ENCODE measurements at regions not wholly inside any gene's neighbourhood (a gene's known extent, or its start where the extent isn't known, plus 50 kb on each side); places are given as distances from the start of the nearest gene placed in this dataset.

DNA sequence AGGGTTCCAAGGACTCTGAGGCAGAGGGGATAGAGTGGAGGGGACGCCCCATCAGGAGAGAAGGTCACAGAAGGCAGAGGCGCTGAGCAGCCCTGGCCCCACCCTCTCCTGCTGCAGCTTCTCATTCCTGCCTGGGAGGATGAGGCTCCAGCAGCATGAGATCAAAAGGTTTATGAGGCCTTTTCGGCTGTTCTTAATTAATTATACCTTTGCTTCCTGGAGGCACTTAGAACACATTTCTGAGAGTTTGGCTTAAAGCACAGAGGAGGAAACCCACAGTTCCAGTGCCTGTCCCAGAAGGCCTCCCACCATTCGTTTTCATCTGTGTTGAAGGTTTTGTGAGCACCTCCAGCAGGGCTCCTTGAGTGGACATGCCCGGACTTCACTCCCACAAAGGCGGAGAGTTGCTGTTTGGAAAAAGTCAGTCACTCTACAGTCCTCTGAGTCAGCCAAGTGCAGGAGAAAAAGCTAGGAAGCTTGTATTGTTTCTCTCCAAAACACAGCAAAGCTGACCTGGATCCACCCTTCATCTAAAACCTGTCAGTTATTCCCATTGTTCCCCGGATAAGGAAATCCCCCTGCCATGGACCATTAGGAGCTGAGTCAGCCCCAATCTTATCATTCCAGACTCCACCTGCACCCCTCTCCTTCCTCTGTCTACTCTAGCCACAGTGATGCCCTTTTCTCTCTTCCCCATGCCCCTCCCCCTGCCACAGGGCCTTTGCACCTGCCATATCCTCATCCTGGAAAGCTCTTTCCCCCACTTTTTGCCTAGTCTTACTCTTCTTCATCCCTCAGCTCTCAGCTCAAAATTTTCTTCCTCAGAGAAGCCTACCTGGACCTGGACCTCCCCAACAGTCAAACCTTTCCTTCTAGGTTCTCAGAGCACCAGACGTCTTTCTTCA, 276.8 kb downstream of the FBXW7 start:
- H3K4me3 Mint-ChIP-seq = peak overlapping the region in 5 of 8 donors; percentile 3 to 69 (median 54)
- H3K9me3 ChIP-seq (ENCODE audit: control insufficient read depth in 1 of 2, low read length in 2 of 2) = no peaks in the 10 kb centered on the region
- H3K4me1 Mint-ChIP-seq = peaks cover 0 to 16% (median 7%) of the 10 kb centered on the region in 4 donors
- intact Hi-C loops (cut with micrococcal nuclease) = loop anchor here (5.0 kb wide), 1 partner anchor 73 kb away; no protein-coding TSS in a partner anchor
- H3K27ac Mint-ChIP-seq = peak overlapping the region in 2 of 7 donors; percentile 38 to 82
- H3K9me3 Mint-ChIP-seq = peaks cover 0 to 3% (median 0%) of the 10 kb centered on the region in 8 donors
- no peaks in the 10 kb centered on the region for H3K27me3 ChIP-seq (ENCODE audit: insufficient read depth, low read length)
- ChIA-PET CTCF (ENCODE audit: partially characterized antibody) (interaction anchor here (1.2 kb wide), 1 partner anchor 10 kb away, joined by 3 read pairs; no protein-coding TSS in a partner anchor), POLR2A (ENCODE audit: partially characterized antibody) (interaction anchor here (0.7 to 5.6 kb wide), 2 partner anchors 12 to 158 kb away, joined by 4 to 55 read pairs; no protein-coding TSS in a partner anchor)
- peaks cover 50% of the 10 kb centered on the region for H3K4me1 ChIP-seq (ENCODE audit: insufficient read depth, low read length)
- no peak overlapping the region for H3K4me3 ChIP-seq (ENCODE audit: low read length in 2 of 2)
- no peaks in the 10 kb centered on the region for H3K36me3 ChIP-seq (ENCODE audit: insufficient read depth, low read length)
- no peaks in the 10 kb centered on the region for H3K27me3 Mint-ChIP-seq
- DNase-seq = no peak
- H3K36me3 Mint-ChIP-seq = peaks cover 1 to 2% of the 10 kb centered on the region in 2 donors
- no peak overlapping the region for H3K27ac ChIP-seq (ENCODE audit: low read depth, low read length)

DNA sequence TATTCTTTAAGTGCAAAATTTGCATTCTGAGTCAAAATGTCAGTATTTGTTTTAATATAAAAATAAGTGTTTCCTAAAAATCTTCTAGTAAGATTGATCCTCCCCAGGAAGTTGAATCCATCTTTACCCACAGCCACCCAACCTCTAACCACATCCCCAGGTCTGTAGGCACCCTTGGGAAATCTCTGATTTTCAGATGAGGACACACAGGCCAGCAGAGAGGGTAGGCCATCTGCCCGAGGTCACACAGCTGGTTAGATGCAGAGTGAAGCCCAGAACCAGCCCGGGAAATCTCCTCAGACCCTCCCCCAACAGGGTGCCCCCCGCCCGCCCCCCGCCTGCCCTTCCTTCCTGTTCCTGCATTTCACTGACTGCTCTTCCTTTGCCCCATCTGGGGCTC, 277.5 kb downstream of the FBXW7 start:
- H3K27me3 ChIP-seq (ENCODE audit: insufficient read depth, low read length) = no peaks in the 10 kb centered on the region
- no peak overlapping the region for H3K27ac ChIP-seq (ENCODE audit: low read depth, low read length)
- peaks cover 50% of the 10 kb centered on the region for H3K4me1 ChIP-seq (ENCODE audit: insufficient read depth, low read length)
- H3K27ac Mint-ChIP-seq = peak overlapping the region in 1 of 7 donors; percentile 68
- peaks cover 0 to 1% of the 10 kb centered on the region in 2 donors for H3K36me3 Mint-ChIP-seq
- intact Hi-C loops (cut with micrococcal nuclease) = loop anchor here (5.0 kb wide), 1 partner anchor 74 kb away; no protein-coding TSS in a partner anchor
- peak overlapping the region in 2 of 8 donors; percentile 68 to 69 for H3K4me3 Mint-ChIP-seq
- H3K4me3 ChIP-seq (ENCODE audit: low read length in 2 of 2) = no peak overlapping the region
- H3K9me3 ChIP-seq (ENCODE audit: control insufficient read depth in 1 of 2, low read length in 2 of 2) = no peaks in the 10 kb centered on the region
- DNase-seq = no peak
- H3K27me3 Mint-ChIP-seq = no peaks in the 10 kb centered on the region
- ChIA-PET CTCF (ENCODE audit: partially characterized antibody) (interaction anchor here (1.2 kb wide), 1 partner anchor 10 kb away, joined by 3 read pairs; no protein-coding TSS in a partner anchor), POLR2A (ENCODE audit: partially characterized antibody) (interaction anchor here (5.6 kb wide), 1 partner anchor 158 kb away, joined by 55 read pairs; no protein-coding TSS in a partner anchor)
- H3K9me3 Mint-ChIP-seq = peaks cover 0 to 3% (median 0%) of the 10 kb centered on the region in 8 donors
- H3K4me1 Mint-ChIP-seq = peaks cover 0 to 16% (median 7%) of the 10 kb centered on the region in 4 donors
- H3K36me3 ChIP-seq (ENCODE audit: insufficient read depth, low read length) = no peaks in the 10 kb centered on the region

DNA sequence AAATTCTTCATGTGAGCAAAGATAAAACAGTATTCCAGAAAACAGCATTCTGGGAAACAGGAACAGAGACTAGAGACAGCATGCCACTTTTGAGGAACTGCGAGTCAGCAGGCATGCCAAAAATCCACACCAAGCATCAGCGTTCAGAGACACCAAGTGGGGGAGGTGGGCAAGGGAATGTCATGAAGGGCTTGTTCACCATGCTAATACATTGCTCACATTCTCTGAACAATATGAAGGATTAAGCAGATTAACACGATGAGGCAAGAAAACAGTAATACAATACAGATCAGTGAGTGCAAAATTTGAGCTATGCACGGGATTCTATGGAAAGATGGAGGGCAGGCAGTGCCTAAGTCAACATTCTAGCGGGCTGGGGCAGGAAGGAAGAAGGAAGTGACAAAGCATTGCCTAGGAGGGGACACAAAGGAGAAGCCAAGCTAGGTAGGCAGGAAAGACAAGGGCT, 278.3 kb downstream of the FBXW7 start:
- Mint-ChIP-seq H3K4me3 (no peak overlapping the region), H3K36me3 (peaks cover 0 to 1% of the 10 kb centered on the region in 2 donors), H3K27ac (no peak overlapping the region), H3K9me3 (peaks cover 0 to 3% (median 0%) of the 10 kb centered on the region in 8 donors), H3K27me3 (no peaks in the 10 kb centered on the region), H3K4me1 (peaks cover 0 to 19% (median 10%) of the 10 kb centered on the region in 4 donors)
- no peak for DNase-seq
- Histone ChIP-seq H3K27me3 (ENCODE audit: insufficient read depth, low read length) (no peaks in the 10 kb centered on the region), H3K4me3 (ENCODE audit: low read length in 2 of 2) (no peak overlapping the region), H3K4me1 (ENCODE audit: insufficient read depth, low read length) (peaks cover 50% of the 10 kb centered on the region), H3K9me3 (ENCODE audit: control insufficient read depth in 1 of 2, low read length in 2 of 2) (no peaks in the 10 kb centered on the region), H3K36me3 (ENCODE audit: insufficient read depth, low read length) (no peaks in the 10 kb centered on the region), H3K27ac (ENCODE audit: low read depth, low read length) (no peak overlapping the region)
- CTCF ChIA-PET (ENCODE audit: partially characterized antibody) = interaction anchor here (1.0 kb wide), 1 partner anchor 157 kb away, joined by 3 read pairs; no protein-coding TSS in a partner anchor
- intact Hi-C loops (cut with micrococcal nuclease) = loop anchor here (5.0 kb wide), 1 partner anchor 75 kb away; no protein-coding TSS in a partner anchor
- POLR2A ChIA-PET (ENCODE audit: partially characterized antibody) = interaction anchor here (0.9 to 5.6 kb wide), 3 partner anchors 14 to 178 kb away, joined by 3 to 55 read pairs (median 4); no protein-coding TSS in a partner anchor

DNA sequence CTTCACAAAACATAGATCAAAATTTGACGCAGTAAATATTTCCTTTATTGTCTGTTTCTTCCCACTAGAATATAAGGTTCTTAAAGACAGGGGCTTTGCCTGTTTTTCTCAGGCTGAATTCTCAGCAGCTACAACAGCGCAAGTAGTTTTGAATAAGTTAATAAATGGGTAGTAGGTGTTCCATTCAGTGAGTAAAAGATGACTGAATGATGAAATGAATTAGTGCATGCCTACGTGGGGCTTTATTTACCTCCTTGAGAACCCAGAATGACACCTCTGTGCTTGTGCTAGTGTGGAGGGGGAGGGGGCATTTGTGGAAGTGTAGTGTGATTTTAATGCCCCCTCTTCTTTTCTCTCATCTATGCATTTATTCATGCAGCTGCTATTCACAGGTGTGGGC, 278.9 kb downstream of the FBXW7 start:
- Mint-ChIP-seq H3K27ac (no peak overlapping the region), H3K27me3 (no peaks in the 10 kb centered on the region), H3K4me1 (peaks cover 0 to 19% (median 10%) of the 10 kb centered on the region in 4 donors), H3K4me3 (no peak overlapping the region), H3K36me3 (peaks cover 0 to 1% of the 10 kb centered on the region in 2 donors), H3K9me3 (peaks cover 0 to 5% (median 0%) of the 10 kb centered on the region in 8 donors)
- CTCF ChIA-PET (ENCODE audit: partially characterized antibody) = interaction anchor here (1.0 to 2.3 kb wide), 2 partner anchors 71 to 156 kb away, joined by 3 to 6 read pairs; no protein-coding TSS in a partner anchor
- no peak for DNase-seq
- intact Hi-C loops (cut with micrococcal nuclease) = loop anchor here (5.0 kb wide), 1 partner anchor 75 kb away; no protein-coding TSS in a partner anchor
- POLR2A ChIA-PET (ENCODE audit: partially characterized antibody) = interaction anchor here (1.1 to 5.6 kb wide), 4 partner anchors 8 to 178 kb away, joined by 4 to 55 read pairs (median 22); no protein-coding TSS in a partner anchor
- no peaks in the 10 kb centered on the region for H3K36me3 ChIP-seq (ENCODE audit: insufficient read depth, low read length)
- H3K27me3 ChIP-seq (ENCODE audit: insufficient read depth, low read length) = no peaks in the 10 kb centered on the region
- no peaks in the 10 kb centered on the region for H3K9me3 ChIP-seq (ENCODE audit: control insufficient read depth in 1 of 2, low read length in 2 of 2)
- H3K27ac ChIP-seq (ENCODE audit: low read depth, low read length) = no peak overlapping the region
- peaks cover 50% of the 10 kb centered on the region for H3K4me1 ChIP-seq (ENCODE audit: insufficient read depth, low read length)
- H3K4me3 ChIP-seq (ENCODE audit: low read length in 2 of 2) = no peak overlapping the region

DNA sequence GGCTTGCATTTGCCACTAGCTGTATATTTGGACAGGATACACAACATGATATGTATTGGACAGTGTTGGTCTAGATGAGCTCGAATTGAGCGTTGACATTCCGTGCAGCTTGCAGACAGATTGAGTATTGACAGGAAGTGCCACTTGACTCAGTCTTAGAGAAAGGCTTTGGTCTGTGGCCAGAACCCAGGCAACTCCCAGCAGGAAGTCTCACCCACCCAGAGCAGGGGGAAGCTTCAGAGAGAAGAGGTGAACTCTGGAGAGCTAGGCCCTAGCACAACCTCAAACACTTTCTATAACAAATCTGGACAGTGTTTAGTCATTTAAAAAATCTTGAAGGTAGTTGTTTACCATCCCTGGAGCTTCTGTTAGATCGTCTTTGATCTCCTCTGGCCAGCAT, 280.5 kb downstream of the FBXW7 start:
- peaks cover 0 to 19% (median 13%) of the 10 kb centered on the region in 4 donors for H3K4me1 Mint-ChIP-seq
- DNase-seq = peak; percentile 54 to 74 (median 60)
- Histone ChIP-seq H3K4me3 (ENCODE audit: low read length in 2 of 2) (no peak overlapping the region), H3K36me3 (ENCODE audit: insufficient read depth, low read length) (no peaks in the 10 kb centered on the region), H3K4me1 (ENCODE audit: insufficient read depth, low read length) (peaks cover 50% of the 10 kb centered on the region), H3K9me3 (ENCODE audit: control insufficient read depth in 1 of 2, low read length in 2 of 2) (no peaks in the 10 kb centered on the region), H3K27me3 (ENCODE audit: insufficient read depth, low read length) (no peaks in the 10 kb centered on the region), H3K27ac (ENCODE audit: low read depth, low read length) (no peak overlapping the region)
- H3K27me3 Mint-ChIP-seq = no peaks in the 10 kb centered on the region
- POLR2A ChIA-PET (ENCODE audit: partially characterized antibody) = interaction anchor here (0.6 to 5.6 kb wide), 21 partner anchors 10 to 650 kb away, joined by 3 to 55 read pairs (median 5); no protein-coding TSS in a partner anchor
- intact Hi-C loops (cut with micrococcal nuclease) = loop anchor here (2.0 to 5.0 kb wide), 2 partner anchors 77 to 155 kb away; no protein-coding TSS in a partner anchor
- peaks cover 0 to 7% (median 0%) of the 10 kb centered on the region in 8 donors for H3K9me3 Mint-ChIP-seq
- no peak overlapping the region for H3K4me3 Mint-ChIP-seq
- CTCF ChIA-PET (ENCODE audit: partially characterized antibody) = interaction anchor here (0.8 to 2.3 kb wide), 8 partner anchors 8 to 192 kb away, joined by 3 to 9 read pairs (median 4); no protein-coding TSS in a partner anchor
- H3K36me3 Mint-ChIP-seq = no peaks in the 10 kb centered on the region
- H3K27ac Mint-ChIP-seq = no peak overlapping the region

GRCh38 chr4:152248347-152248746, 287.5 kb downstream of the FBXW7 start:
- Mint-ChIP-seq H3K4me1 (peaks cover 26 to 57% (median 38%) of the 10 kb centered on the region in 4 donors), H3K36me3 (no peaks in the 10 kb centered on the region), H3K9me3 (peaks cover 0 to 5% (median 0%) of the 10 kb centered on the region in 8 donors), H3K27me3 (no peaks in the 10 kb centered on the region), H3K4me3 (no peak overlapping the region), H3K27ac (no peak overlapping the region)
- DNase-seq = no peak
- H3K9me3 ChIP-seq (ENCODE audit: control insufficient read depth in 1 of 2, low read length in 2 of 2) = no peaks in the 10 kb centered on the region
- H3K27me3 ChIP-seq (ENCODE audit: insufficient read depth, low read length) = no peaks in the 10 kb centered on the region
- no peak overlapping the region for H3K27ac ChIP-seq (ENCODE audit: low read depth, low read length)
- ChIA-PET CTCF (ENCODE audit: partially characterized antibody) (no interaction called here), POLR2A (ENCODE audit: partially characterized antibody) (interaction anchor here (4.1 kb wide), 1 partner anchor 148 kb away, joined by 19 read pairs; no protein-coding TSS in a partner anchor)
- no peak overlapping the region for H3K4me3 ChIP-seq (ENCODE audit: low read length in 2 of 2)
- peaks cover 39% of the 10 kb centered on the region for H3K4me1 ChIP-seq (ENCODE audit: insufficient read depth, low read length)
- intact Hi-C loops (cut with micrococcal nuclease) = no loop called here
- no peaks in the 10 kb centered on the region for H3K36me3 ChIP-seq (ENCODE audit: insufficient read depth, low read length)

All from CD4-positive, alpha-beta memory T cell (primary cell).